ENCODE measurements at regions not wholly inside any gene's neighbourhood (a gene's known extent, or its start where the extent isn't known, plus 50 kb on each side); places are given as distances from the start of the nearest gene placed in this dataset.

DNA sequence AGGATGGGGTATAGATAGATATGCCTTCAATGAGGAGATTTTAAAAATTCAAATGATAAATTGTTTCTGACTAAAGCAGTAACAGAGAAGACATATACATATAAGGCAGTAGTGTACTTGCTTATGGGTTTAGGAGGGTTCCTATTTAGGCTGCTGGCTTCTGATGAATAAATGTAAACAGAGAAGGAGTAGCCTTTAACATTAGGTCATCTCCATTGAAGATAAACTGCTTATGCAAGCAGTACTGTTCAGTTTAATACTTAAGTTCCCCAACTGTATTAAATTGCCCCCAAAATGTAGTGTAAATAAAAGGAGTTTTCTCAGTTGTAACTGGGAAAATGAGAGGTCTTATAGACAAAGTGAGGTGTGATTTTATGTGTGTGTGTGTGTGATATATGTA lies 217.7 kb upstream of the TMEFF2 start:
- H3K4me3 ChIP-seq (ENCODE audit: low read depth, low read length) = no peak overlapping the region
- TF ChIP-seq, protein P1, sequence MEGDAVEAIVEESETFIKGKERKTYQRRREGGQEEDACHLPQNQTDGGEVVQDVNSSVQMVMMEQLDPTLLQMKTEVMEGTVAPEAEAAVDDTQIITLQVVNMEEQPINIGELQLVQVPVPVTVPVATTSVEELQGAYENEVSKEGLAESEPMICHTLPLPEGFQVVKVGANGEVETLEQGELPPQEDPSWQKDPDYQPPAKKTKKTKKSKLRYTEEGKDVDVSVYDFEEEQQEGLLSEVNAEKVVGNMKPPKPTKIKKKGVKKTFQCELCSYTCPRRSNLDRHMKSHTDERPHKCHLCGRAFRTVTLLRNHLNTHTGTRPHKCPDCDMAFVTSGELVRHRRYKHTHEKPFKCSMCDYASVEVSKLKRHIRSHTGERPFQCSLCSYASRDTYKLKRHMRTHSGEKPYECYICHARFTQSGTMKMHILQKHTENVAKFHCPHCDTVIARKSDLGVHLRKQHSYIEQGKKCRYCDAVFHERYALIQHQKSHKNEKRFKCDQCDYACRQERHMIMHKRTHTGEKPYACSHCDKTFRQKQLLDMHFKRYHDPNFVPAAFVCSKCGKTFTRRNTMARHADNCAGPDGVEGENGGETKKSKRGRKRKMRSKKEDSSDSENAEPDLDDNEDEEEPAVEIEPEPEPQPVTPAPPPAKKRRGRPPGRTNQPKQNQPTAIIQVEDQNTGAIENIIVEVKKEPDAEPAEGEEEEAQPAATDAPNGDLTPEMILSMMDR (IDR thresholded peaks at IDR 0.05; ENCODE audit: borderline replicate concordance, insufficient read depth, low read depth, low read length) = no peak

DNA sequence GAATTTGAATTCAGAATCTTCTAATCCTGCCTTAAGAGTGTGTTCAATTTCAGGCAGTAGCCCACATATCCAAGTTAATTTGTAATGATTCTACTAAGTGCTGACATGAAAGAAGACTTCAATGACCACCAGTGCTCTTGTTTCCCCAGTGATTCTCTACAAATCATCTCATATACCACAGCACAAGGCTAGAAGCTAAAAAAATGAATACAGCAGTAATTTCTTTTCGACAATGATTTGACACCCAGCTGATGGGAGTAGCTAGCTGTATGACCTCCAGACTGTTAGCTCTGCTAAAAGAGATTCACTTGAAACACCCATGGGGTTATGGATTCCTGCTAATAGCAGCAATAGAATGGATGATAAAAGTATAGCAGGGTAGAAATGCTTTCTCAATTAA lies 217.0 kb upstream of the TMEFF2 start:
- TF ChIP-seq, protein P1 (IDR thresholded peaks at IDR 0.05; ENCODE audit: borderline replicate concordance, insufficient read depth, low read depth, low read length) = no peak
- no peak overlapping the region for H3K4me3 ChIP-seq (ENCODE audit: low read depth, low read length)

DNA sequence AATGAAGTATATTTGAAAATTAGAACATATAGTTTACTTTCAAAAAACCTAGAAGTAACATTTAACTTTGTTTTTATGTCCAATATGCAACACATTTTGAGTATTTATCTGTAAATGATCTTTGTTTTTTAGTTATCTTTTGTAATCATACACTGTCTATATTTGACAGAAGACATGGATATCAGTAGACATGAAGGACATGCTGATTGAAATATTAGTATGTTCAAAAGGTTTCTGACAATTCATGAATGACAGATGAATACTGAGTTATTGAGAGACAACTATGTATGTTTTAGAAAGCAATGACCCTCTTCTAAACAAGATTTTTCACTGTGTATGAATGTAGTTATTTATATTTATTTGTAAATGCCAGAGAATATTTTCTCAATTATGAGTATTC lies 215.6 kb upstream of the TMEFF2 start:
- H3K4me3 ChIP-seq (ENCODE audit: low read depth, low read length) = no peak overlapping the region
- TF ChIP-seq, protein P1 (IDR thresholded peaks at IDR 0.05; ENCODE audit: borderline replicate concordance, insufficient read depth, low read depth, low read length) = no peak

DNA sequence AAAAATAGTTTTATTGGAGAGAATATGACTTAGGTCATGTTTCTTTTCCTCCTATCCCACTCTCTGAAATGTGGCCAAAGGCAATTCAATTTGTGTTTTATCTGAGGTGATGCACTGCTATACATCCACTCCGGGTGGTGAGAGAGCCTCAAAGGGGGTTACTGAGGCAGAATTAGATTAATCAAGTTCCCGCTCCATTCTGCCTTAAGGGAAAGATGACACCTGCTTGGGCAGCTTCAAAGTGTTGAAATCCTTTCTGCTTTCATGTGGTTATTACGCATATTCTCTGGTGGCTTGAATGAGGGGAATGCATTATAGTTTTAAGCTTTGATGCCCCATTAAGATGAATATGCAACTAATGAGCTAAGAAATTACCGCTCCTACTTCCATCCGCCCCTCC lies 213.0 kb upstream of the TMEFF2 start:
- TF ChIP-seq, protein P1 (IDR thresholded peaks at IDR 0.05; ENCODE audit: borderline replicate concordance, insufficient read depth, low read depth, low read length) = no peak

DNA sequence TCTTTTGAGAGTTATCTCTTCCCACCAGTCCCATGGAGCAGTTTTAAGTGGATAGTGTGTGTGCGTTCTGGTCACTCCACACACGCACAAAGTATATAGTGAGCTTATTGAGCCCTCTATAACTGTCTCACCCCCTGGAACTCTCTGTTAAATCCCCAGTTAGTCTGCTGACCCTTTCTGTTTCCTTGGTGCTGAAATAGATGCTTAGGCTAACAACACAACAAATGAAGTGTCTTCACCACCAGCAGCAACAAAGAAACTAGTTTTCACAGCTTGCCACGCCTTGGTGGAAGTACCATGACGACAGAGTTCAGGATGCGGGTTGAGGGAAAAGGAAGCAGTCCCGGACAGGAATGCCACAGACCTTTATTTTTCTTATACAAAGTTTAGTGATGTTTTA lies 203.5 kb upstream of the TMEFF2 start:
- TF ChIP-seq, protein P1 (IDR thresholded peaks at IDR 0.05; ENCODE audit: borderline replicate concordance, insufficient read depth, low read depth, low read length) = no peak

More for the DNA sequence above, 213.0 kb upstream of the TMEFF2 start:
- no peak overlapping the region for H3K4me3 ChIP-seq (ENCODE audit: low read depth, low read length)

DNA sequence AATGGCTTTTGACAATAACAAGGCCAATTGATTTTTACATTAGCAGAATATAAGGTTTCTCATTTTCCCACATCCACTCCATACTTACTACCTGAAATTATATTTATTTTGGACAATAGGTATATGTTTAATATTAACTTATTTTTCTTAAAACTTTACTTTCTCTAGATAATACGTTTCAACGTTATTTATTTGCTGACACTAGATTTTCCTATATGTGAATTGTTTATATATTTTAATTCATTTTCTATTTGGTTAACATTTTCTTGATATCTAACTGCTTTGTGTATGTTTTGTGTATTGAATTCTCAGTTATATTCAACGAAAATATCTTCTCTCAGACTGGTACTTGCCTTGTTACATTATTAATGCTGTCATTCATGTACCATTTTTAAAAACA lies 199.9 kb upstream of the TMEFF2 start:
- TF ChIP-seq, protein P1 (IDR thresholded peaks at IDR 0.05; ENCODE audit: borderline replicate concordance, insufficient read depth, low read depth, low read length) = no peak
- no peak overlapping the region for H3K4me3 ChIP-seq (ENCODE audit: low read depth, low read length)

More for the DNA sequence above, 203.5 kb upstream of the TMEFF2 start:
- no peak overlapping the region for H3K4me3 ChIP-seq (ENCODE audit: low read depth, low read length)

DNA sequence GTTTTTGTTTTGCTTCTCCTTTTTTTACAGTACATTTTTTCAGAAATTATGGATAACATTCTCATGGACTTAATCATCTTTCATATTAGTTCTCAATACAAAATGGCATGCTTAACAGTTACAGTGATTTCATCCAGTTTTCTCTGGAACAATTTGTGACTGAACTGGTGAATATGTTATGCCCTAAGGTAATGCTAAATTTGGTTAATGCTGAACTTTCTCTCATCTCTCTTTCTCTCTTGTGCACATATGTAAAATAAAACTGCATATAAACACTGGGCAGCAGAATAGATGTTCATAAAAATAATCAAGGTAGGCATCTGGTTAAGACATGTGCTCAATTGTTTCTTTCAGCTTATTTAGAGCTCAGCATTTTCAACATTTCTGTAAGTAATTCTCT lies 196.3 kb upstream of the TMEFF2 start:
- H3K4me3 ChIP-seq (ENCODE audit: low read depth, low read length) = no peak overlapping the region
- TF ChIP-seq, protein P1 (IDR thresholded peaks at IDR 0.05; ENCODE audit: borderline replicate concordance, insufficient read depth, low read depth, low read length) = no peak
